HG03060 (cell line): ENCODE measurements at regions not wholly inside any gene's neighbourhood (a gene's known extent, or its start where the extent isn't known, plus 50 kb on each side); places are given as distances from the start of the nearest gene placed in this dataset.

ENCODE experiments used
- ATAC-seq: cut with Tn5 transposase; IDR thresholded peaks from one replicate; pipeline ENCODE4 v1.9.1; 2021; ENCODE audit warnings: low read depth, moderate number of reproducible peaks; ENCODE audit not compliant: unreplicated experiment

DNA sequence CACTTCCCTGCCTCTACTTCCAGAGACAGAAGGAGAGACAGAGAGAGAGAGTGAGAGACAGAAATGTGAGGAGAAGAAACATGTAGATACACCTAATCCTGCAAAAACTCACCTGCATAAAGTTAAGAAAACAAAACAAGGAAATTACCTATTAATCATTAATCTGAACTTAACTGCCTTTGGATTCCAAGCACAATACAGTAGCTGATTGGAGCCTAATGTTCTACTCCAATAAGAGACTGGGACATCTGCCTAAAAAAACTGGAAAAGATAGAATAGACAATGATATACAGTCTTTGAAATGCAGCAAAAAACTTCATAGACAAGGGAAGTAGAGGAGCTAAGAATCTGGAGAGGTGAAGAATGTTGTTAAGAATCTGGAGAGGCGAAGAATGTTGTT, 910.2 kb upstream of the SLC10A2 start:
- no peak for ATAC-seq

DNA sequence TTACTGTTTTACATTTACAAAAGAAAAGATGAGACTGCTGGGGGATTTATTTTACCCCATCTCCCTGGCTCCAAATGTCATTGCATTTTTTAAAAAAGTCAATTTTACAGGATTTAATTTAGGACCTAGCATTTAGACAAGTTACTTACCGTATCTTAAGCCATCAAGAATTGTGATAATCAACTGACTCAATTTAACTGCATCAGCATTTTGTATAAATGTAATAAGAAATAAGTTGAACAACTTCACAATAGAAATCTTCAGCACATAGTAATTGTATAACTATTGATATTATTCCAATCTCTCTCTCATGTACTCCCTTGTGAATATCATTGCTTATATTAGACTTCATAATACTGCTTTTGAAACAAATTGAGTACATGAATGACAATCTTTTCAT, 907.5 kb upstream of the SLC10A2 start:
- ATAC-seq: no peak

DNA sequence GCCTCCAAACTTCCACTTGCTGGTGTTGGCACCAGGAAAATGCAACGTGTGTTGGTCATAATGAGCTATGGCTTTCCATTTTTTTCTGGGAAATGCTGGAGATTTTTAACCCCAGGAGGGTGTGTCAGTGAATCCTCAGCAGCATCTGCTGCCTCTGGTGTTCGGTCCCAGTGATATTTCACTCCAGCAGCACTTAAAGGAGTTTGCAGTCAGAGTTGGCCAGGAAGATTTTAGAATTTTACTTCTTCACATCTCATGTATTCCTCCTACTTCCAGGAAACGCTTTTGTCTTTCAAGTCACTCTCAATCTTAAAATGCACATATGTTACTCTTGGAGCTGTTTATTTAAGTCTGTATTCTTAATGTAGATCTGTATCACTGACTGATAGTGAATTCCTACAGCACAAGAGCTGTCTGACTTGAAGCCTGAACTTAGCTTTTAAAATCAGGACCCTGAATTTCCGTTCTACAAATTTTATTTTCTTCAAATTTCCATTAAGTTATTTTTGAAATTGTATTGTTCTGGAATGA, 903.4 kb upstream of the SLC10A2 start:
- no peak for ATAC-seq

DNA sequence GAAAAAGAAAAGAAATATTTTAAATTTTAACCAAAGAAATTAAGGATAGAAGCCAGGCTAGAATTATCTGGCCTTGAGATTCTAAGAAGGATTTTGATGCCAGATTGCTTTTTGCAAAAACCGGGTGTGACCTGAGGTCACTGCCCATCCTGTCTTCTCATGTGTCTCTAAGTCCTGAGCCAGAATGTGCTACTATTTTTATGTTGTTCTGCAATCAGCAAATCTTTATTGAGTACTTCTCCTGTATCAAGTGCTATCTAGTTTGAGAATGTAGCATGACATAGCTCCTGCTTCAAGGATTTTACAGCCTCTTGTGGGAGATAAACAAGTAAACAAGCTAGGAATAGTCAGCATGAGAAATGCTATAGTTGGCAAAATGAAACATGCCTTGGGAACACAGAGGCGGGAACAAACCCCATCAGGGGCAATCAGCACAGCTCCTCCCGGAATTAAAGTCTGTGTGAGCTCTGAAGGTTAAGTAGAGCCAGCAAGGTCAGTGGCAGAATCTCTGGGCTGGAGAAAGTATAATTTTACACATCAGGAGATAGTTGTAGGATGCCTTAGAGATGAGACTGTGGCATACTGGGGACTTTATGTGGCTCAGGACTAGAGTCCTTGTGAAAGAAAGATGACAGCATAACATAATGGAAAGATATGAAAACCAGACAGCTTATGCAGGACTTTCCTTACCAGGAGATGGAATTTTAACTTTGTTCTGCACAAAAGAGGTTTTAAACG, 899.5 kb upstream of the SLC10A2 start:
- no peak for ATAC-seq

DNA sequence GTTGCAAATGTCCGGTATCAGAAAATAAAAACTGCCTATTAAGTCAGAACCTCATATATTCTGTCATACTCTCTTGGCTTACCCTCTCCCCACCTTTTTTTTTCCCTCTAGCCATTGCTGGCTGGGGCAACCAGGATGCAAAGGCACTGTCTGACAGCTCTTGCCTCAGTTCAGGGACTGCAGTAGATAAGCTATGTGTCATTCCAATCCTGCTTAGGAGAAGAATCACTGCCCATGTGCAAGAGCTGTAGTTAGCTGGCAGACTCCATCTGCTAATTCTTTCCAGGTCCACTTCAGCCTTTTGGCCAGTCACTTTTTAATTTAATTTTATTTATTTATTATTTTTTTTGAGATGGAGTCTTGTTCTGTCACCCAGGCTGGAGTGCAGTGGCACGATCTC, 895.6 kb upstream of the SLC10A2 start:
- ATAC-seq: no peak

DNA sequence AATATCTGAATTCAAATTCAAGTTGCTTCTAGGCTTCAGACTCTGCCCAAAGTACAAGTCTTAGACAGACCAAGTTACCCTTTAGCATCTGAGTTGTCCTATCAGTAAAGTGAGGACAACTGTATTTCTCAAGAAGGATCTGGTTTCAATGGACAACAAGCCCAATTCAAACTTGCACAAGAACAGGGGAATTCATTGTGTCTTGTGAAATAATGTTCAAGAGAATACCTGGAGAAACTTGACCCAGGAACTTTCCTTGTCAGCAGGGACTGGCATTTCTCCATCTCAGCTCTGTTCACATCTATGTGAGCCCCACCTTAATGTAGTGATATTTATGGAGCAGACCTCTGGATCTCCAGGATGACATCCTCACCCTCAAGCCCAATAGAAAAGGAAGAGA, 894.9 kb upstream of the SLC10A2 start:
- ATAC-seq: no peak

DNA sequence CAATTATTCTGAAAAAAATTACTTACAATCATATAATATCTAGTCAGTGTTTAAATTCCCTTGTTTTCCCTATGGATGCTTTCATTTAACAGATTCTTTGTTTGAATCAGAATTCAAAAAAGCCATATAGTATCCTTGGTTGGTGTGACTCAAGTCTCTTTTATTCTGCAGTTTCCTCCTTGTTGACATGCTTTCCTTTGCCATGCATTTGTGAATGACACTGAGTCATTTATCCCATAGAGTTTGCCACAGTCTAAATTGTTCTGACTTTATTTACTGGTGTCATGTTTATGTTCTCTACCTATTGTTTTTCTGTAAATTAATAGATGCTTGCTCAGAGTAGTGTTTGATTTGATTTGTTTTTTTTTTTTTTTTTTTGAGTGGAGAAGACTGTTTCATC, 893.8 kb upstream of the SLC10A2 start:
- no peak for ATAC-seq

DNA sequence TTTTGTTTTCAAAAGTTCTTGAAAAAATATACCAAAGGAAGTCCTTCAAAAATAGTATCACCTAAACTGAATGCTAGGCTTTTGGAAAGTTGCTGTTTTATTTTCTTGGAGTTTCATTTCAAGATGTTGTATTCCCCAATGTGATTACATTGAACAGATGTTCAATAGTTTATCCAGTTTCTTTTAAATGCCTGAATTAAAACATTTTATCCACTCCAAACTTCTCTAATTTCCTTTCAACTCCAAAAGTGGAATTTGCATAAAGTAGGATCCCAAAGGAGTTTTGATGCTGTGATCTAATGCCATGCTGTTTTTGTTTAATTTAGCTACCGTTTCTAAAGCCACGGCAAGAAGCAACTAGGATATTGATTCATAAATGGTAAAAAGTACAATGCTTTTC, 892.5 kb upstream of the SLC10A2 start:
- ATAC-seq: no peak

DNA sequence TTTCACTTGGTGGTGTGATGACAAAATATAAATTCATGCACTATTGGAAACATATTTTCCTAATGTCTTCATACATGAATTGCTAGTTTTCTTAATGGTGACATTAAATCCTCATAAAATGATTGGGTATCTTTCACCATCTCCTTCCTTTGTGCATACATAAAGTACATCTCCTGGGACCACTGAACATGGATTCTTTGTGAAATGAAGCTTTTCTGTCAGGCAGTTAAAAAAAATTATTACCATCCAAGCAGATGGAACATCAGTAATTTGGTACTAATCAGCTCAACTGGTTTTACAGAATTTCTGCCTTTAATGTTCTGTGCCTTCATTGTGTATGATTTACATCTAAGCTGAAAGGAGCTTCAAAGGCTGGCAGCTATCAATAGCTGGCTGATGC, 891.7 kb upstream of the SLC10A2 start:
- ATAC-seq: no peak

DNA sequence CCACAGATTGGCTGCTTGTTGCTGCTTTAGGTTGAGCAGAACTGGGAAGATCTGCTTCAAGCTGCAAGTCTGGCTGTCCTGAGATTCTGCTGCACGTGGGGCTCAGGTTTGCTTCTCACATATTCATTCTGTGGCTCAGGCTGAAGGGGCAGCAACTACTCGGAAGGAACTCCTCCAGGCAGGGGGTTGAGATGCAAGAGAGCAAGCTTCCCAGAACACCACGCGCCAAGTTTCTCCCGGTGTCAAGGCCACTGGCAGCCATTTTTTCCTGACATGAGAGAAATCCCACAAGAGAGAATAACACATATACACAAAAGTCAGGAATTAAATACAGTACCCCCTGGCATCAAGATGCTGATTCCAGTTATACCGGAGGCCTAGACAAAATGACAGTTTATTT, 887.6 kb upstream of the SLC10A2 start:
- ATAC-seq: no peak

DNA sequence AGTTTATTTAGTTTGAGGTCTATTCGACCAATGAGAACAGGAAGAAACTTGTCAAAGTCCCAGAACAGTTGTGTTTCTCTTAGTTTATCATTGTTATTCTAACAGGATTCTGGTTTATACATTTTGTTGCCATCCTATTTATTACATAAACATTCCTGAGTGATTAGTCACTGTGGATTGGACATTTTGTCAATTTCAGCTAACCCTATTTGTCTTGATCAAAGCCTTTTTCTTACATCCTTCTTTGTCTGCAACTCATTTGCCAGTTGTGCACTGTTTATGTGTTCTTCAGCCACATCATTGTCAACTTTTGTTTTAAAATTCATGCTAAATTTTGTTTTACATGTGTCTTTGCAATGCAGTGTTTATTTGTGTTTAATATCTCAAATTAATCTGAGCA, 886.0 kb upstream of the SLC10A2 start:
- ATAC-seq: no peak

DNA sequence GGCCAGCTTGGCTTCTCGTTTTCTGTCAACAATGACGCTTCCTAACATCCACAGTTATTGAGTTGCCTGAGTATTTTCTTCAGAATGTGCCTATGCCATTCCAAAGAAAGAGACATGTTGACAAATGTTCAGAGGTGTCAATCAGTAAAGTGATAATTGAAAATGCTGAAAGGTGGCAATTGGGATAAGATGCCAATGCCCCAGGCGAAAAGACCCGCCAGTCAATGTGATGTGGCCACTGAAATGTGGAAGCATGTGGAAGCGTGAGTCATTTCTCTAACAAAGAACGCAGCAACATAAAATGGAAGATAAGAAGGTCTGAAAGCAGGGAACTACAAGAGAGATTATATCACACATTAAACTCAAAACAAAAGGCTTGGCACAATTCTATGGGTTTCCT, 882.2 kb upstream of the SLC10A2 start:
- no peak for ATAC-seq

DNA sequence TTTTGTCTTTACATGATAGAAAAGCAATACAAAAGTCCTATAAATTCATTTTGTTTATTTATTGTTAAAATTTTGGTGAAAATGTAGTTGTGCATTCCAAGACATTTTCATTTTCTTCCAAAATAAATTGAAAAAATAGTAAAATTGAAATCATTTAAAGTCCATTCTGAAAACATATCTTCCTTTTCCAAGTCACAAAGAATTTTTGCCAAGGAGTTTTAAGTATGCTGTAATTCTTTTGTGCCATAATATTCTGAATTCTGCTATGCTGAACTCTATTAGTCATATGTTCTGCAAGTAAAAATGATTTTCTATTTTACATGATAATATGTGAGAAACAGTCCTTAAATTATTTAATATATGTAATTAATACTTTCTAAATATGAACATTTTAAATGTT, 879.6 kb upstream of the SLC10A2 start:
- no peak for ATAC-seq

DNA sequence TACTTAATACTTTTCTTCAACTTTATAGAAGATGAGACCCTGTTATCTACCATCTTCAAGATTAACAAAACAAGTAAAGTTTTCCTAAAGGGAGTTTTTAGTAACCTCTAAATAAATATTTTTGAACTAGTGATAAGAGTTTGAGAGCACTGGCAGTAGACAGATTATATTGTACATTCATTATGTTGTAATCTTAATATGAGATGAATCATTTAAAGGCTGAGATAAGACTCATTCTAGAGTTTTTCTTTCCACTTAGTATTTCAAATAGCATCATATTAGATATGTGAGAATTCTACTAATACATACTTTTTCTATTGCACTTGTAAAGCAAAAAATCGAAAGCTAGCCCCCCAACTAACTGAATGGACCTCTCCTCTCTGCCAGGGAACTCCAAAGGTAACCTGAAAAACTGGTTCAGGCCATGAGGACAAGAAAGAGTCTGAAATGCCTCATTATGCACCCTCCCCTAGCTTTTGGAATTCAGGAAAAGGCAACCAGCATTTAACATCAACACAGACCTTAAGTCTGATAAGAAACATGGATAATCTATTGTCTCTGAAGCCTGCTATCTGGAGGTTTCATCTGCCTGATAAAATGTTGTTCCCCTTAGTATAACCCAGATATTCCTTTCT, 875.4 kb upstream of the SLC10A2 start:
- no peak for ATAC-seq

DNA sequence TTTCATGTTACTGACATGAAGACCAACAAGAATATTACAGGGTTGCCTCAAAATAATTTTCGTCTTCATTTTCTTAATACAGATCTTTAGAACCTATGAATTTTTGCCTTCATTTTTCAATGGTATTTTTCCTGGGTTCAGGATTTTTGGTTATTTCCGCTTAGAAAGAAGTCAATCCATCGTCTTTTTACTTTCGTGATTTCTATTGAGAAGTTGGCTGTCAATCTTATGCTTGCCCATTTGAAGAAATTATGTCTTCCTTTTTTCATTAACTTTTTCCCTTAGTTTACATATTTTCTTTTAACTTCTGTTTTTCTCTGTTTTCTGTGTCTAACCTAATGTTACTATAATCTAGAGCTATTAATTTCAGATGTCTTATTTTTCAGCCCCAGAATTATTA, 868.9 kb upstream of the SLC10A2 start:
- no peak for ATAC-seq

DNA sequence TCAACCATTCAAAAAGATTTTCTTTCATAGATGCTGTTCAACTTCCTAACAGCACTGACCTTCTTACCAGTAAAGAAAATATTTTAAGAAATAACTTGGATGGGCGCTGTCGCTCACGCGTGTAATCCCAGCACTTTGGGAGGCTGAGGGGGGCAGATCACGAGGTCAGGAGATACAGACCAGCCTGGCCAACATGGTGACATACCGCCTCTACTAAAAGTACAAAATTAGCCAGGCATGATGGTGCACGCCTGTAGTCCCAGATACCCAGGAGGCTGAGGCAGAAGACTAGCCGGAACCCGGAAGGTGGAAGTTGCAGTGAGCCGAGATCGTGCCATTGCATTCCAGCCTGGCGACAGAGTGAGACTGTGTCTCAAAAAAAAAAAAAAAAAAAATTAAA, 865.7 kb upstream of the SLC10A2 start:
- no peak for ATAC-seq

DNA sequence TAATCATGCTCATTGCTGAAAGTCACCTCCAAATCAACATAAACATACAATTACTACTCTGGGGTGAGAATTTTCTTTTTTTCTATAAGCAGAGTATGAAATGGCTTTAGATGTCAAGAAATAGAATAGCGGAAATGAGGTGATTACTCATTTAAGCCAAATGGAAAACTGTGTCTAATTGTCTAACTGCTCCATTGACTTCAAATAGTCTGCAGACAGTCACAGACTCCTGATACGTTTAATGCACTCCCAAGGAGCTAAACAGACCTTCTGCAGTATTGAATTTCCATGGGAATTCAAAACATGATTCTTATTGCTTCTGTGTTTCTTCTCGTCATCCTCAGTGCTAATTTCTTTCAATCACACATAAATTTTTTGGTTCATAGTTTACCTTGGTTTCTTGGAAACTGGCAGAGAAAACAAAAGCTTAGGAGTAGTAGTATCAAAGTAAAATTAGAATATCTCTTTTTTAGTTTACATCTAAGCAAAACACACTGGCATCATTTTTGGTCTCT, 865.2 kb upstream of the SLC10A2 start:
- no peak for ATAC-seq

DNA sequence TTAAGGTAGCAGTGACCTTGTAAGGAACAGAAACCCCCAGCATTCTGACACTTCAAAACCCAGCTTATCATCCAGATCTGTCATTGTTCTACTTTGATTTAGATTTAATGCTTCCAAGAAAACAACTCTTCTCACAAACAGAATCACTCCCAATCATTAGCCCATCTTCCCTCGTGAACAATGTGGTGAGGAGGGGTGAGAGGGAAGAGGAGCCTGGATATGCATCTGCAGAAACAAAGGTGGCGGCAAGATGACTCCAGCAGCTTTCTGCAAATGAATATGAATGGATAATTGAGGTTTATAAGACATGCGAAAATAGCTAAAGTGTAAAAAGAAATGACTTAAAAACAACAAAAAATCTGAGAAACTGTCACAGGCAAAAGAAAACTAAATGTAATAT, 859.9 kb upstream of the SLC10A2 start:
- ATAC-seq: no peak

DNA sequence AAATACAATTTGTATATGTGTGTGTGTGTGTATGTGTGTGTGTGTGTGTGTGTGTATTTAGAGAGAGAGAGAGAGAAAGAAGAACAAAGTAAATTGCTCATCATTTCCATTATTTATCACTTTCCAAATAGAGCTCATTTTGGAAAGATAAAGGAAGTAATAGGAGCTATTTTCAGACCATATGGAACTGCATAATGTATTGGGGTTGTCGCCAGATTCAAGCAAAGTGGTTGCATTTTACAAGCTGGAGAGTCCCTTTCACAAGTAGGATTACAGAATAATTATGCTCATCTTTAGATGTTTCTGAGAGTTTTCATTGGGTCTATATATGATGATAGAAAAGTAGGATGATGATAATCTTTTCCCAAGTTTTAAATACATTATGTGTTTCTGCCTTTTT, 842.7 kb upstream of the SLC10A2 start:
- no peak for ATAC-seq

DNA sequence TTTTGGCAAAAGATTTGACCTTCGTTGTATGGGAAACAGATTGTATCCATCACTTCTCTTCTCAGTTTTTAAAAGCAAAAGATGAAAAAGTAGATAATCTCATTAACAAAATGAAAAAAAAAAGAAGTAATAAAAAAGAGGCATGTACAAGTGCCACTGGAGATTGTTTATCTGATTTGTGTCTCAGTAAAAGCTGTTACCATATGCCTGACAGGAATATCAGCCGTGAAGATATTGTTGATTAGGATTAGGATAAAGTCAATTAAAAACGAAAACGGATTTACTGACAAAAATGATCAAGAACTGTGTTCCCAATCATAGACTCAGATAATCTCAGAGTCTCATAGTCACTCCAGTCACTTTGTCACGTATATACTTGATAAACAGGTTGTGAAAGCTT, 842.1 kb upstream of the SLC10A2 start:
- ATAC-seq: no peak

DNA sequence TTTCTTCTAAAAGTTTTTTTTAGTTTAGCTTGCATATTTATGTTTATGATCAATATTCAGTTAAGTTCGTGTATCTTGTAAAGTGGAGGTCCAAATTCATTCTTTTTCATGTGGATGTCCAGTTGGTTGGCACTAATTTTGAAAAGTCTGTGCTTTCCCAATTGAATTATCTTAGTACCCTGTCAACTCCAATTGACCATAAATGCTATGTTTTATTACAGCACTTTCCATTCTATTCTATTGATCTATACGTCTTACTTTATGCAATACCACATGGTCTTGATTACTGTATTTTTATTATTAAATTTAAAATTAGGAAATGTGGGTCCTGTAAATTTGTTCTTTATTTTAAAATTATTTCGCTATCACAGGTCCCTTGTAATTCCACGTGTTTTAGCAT, 837.6 kb upstream of the SLC10A2 start:
- ATAC-seq: no peak

DNA sequence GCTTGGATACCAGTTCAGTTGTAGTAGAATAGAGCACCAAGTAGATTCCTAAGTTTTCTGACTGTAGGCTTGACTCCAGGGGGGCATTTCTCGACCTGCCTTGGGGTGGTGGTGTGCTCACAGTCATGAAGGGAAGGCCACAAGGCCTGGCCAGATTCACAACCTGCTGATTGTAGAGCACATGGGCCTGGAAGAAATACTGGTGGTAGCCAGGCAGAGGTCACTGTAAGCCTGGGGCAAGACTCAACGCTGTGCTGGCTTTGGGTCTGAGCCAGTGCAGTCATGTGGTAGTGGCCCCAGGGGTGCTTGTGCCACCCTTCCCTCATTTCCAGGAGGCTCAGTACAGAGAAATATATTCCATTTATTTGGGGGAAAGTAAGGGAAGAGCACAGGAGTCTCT, 832.3 kb upstream of the SLC10A2 start:
- ATAC-seq: no peak
